H1 (cell line): ENCODE measurements at regions not wholly inside any gene's neighbourhood (a gene's known extent, or its start where the extent isn't known, plus 50 kb on each side); places are given as distances from the start of the nearest gene placed in this dataset.

ENCODE experiments used
- CTCF ChIA-PET: fragments of 300-600 bp; sonication (Branson Sonifier 250); formaldehyde crosslinking; loops from one replicate; lab custom pipeline; 2021; ENCODE audit not compliant: partially characterized antibody; lab: Charles Lee
- POLR2A ChIA-PET: fragments of 300-600 bp; sonication (Branson Sonifier 250); formaldehyde crosslinking; loops from one replicate; lab custom pipeline; 2021; ENCODE audit warnings: inconsistent platforms; ENCODE audit not compliant: partially characterized antibody; lab: Charles Lee
- DNase-seq, 2 experiments: peaks; one replicate each; pipeline versions ENCODE4 v3.0.0 to v3.0.0-alpha.2; 2010 to 2022; ENCODE audit warnings: low spot score in 2 of 2, low read depth in 1 of 2, mixed read lengths in 1 of 2
- FAIRE-seq: peaks from 2 replicates; lab custom pipeline; 2011; peaks lifted over from hg19 to GRCh38; lab: Jason Lieb, UNC
- H2AFZ ChIP-seq: 2 replicates; pipeline ENCODE4 v1.8.1; 2012; ENCODE audit warnings: low read length, inconsistent platforms
- H2AK5ac ChIP-seq: 2 replicates; pipeline ENCODE4 v1.6.1; 2013; ENCODE audit warnings: low read depth, low read length
- H2BK120ac ChIP-seq: replicated peaks from 2 replicates; pipeline ENCODE3; 2013; ENCODE audit warnings: low read depth, low read length, inconsistent platforms
- H2BK12ac ChIP-seq: 2 replicates; pipeline ENCODE4 v1.6.1; 2013; ENCODE audit warnings: low read depth, low read length
- H2BK15ac ChIP-seq: 2 replicates; pipeline ENCODE4 v1.6.1; 2013; ENCODE audit warnings: low read length
- H2BK20ac ChIP-seq: 2 replicates; pipeline ENCODE4 v1.6.1; 2013; ENCODE audit warnings: low read length
- H2BK5ac ChIP-seq: 2 replicates; pipeline ENCODE4 v1.6.1; 2013; ENCODE audit warnings: low read depth, low read length
- H3K14ac ChIP-seq: 2 replicates; pipeline ENCODE4 v1.6.1; 2013; ENCODE audit warnings: inconsistent platforms; ENCODE audit not compliant: insufficient read length
- H3K18ac ChIP-seq: 2 replicates; pipeline ENCODE4 v1.6.1; 2013; ENCODE audit warnings: low read length; ENCODE audit errors: extremely low read depth
- H3K23ac ChIP-seq: 2 replicates; pipeline ENCODE4 v1.6.1; 2013; ENCODE audit warnings: inconsistent platforms; ENCODE audit not compliant: insufficient read length
- H3K23me2 ChIP-seq: 2 replicates; pipeline ENCODE4 v1.6.1; 2013; ENCODE audit warnings: low read depth, low read length
- H3K27ac ChIP-seq: 2 replicates; pipeline ENCODE4 v1.6.1; 2011; ENCODE audit warnings: low read depth, low read length, inconsistent platforms
- H3K27me3 ChIP-seq, 4 experiments: replicated peaks in 1 of 4; 1 replicate in 1 of 4; 2 replicates in 3 of 4; pipeline versions ENCODE4 v1.6.1 to v1.8.1; 2011 to 2013; ENCODE audit warnings: low read length in 3 of 4, mild to moderate bottlenecking in 3 of 4, inconsistent platforms in 2 of 4, mixed read lengths in 2 of 4, moderate library complexity in 1 of 4; ENCODE audit not compliant: control insufficient read depth in 3 of 4, insufficient read depth in 3 of 4; ENCODE audit errors: extremely low read depth in 1 of 4
- H3K36me3 ChIP-seq, 4 experiments: 2 replicates each; pipeline versions ENCODE4 v1.6.1 to v1.8.1; 2011 to 2013; ENCODE audit warnings: mild to moderate bottlenecking in 4 of 4, low read length in 3 of 4, moderate library complexity in 2 of 4, control low read depth in 1 of 4, inconsistent platforms in 1 of 4; ENCODE audit not compliant: insufficient read depth in 4 of 4, control insufficient read depth in 2 of 4
- H3K4ac ChIP-seq: replicated peaks from 2 replicates; pipeline ENCODE3; 2013; ENCODE audit warnings: low read length, low read depth, mixed read lengths, inconsistent platforms; ENCODE audit not compliant: insufficient read length
- H3K4me1 ChIP-seq, 4 experiments: replicated peaks in 1 of 4; 1 replicate in 1 of 4; 2 replicates in 3 of 4; pipeline versions ENCODE4 v1.6.1 to v1.8.1; 2011 to 2013; ENCODE audit warnings: low read length in 3 of 4, inconsistent platforms in 2 of 4, mixed read lengths in 1 of 4; ENCODE audit not compliant: insufficient read depth in 4 of 4, control insufficient read depth in 3 of 4
- H3K4me2 ChIP-seq, 2 experiments: 2 replicates each; pipeline versions ENCODE4 v1.6.1 to v1.8.1; 2011 to 2013; ENCODE audit warnings: low read depth in 2 of 2, low read length in 2 of 2, control low read depth in 1 of 2, inconsistent platforms in 1 of 2, mild to moderate bottlenecking in 1 of 2; ENCODE audit not compliant: insufficient read depth in 1 of 2
- H3K4me3 ChIP-seq, 4 experiments: fragments of 200-600, 300-600 bp in 1 of 4; sonication (generic), shearing (Covaris generic), sonication (Bioruptor Twin) in 1 of 4; 2 replicates each; pipeline versions ENCODE4 v1.5.1 to v1.8.1; 2011 to 2016; ENCODE audit warnings: low read length in 4 of 4, low read depth in 3 of 4, control low read depth in 2 of 4, inconsistent platforms in 2 of 4, mild to moderate bottlenecking in 2 of 4, mixed read lengths in 1 of 4, moderate library complexity in 1 of 4; ENCODE audit not compliant: insufficient read depth in 2 of 4; ENCODE audit errors: extremely low read depth in 1 of 4
- H3K56ac ChIP-seq: replicated peaks from 2 replicates; pipeline ENCODE3; 2013; ENCODE audit warnings: low read depth, mild to moderate bottlenecking, mixed read lengths, low read length, inconsistent platforms; ENCODE audit not compliant: insufficient read length
- H3K79me1 ChIP-seq: 2 replicates; pipeline ENCODE4 v1.6.1; 2013; ENCODE audit warnings: low read depth, low read length, control low read depth
- H3K79me2 ChIP-seq, 2 experiments: 2 replicates each; pipeline versions ENCODE4 v1.6.1 to v1.8.1; 2012 to 2013; ENCODE audit warnings: low read length in 2 of 2, mild to moderate bottlenecking in 2 of 2, inconsistent platforms in 1 of 2; ENCODE audit not compliant: insufficient read depth in 2 of 2, control insufficient read depth in 1 of 2
- H3K9ac ChIP-seq, 4 experiments: replicated peaks in 1 of 4; 1 replicate in 1 of 4; 2 replicates in 3 of 4; pipeline versions ENCODE4 v1.6.1 to v1.8.1; 2011 to 2013; ENCODE audit warnings: low read depth in 3 of 4, low read length in 3 of 4, control low read depth in 2 of 4, mild to moderate bottlenecking in 2 of 4, moderate library complexity in 2 of 4, inconsistent platforms in 1 of 4; ENCODE audit errors: extremely low read depth in 1 of 4
- H3K9me3 ChIP-seq, 2 experiments: 2 replicates each; pipeline versions ENCODE4 v1.6.1 to v1.8.1; 2012 to 2013; ENCODE audit warnings: mild to moderate bottlenecking in 2 of 2, moderate library complexity in 2 of 2, control low read depth in 1 of 2, inconsistent platforms in 1 of 2, low read depth in 1 of 2, low read length in 1 of 2, mixed read lengths in 1 of 2; ENCODE audit not compliant: insufficient read depth in 2 of 2
- H4K20me1 ChIP-seq, 2 experiments: replicated peaks in 1 of 2; 2 replicates each; pipeline versions ENCODE3 to v1.8.1; 2011 to 2013; ENCODE audit warnings: inconsistent platforms in 2 of 2, low read length in 2 of 2, mild to moderate bottlenecking in 1 of 2; ENCODE audit not compliant: insufficient read depth in 2 of 2, control insufficient read depth in 1 of 2
- H4K5ac ChIP-seq: 2 replicates; pipeline ENCODE4 v1.6.1; 2013; ENCODE audit warnings: low read length, low read depth, mixed read lengths, inconsistent platforms; ENCODE audit not compliant: insufficient read length
- H4K8ac ChIP-seq: 2 replicates; pipeline ENCODE4 v1.8.0; 2013; ENCODE audit warnings: mild to moderate bottlenecking, moderate library complexity, low read length, inconsistent platforms; ENCODE audit not compliant: insufficient read depth; ENCODE audit errors: extremely low read depth
- H4K91ac ChIP-seq: replicated peaks from 2 replicates; pipeline ENCODE3; 2013; ENCODE audit warnings: low read length, mixed read lengths, inconsistent platforms; ENCODE audit not compliant: insufficient read length

DNA sequence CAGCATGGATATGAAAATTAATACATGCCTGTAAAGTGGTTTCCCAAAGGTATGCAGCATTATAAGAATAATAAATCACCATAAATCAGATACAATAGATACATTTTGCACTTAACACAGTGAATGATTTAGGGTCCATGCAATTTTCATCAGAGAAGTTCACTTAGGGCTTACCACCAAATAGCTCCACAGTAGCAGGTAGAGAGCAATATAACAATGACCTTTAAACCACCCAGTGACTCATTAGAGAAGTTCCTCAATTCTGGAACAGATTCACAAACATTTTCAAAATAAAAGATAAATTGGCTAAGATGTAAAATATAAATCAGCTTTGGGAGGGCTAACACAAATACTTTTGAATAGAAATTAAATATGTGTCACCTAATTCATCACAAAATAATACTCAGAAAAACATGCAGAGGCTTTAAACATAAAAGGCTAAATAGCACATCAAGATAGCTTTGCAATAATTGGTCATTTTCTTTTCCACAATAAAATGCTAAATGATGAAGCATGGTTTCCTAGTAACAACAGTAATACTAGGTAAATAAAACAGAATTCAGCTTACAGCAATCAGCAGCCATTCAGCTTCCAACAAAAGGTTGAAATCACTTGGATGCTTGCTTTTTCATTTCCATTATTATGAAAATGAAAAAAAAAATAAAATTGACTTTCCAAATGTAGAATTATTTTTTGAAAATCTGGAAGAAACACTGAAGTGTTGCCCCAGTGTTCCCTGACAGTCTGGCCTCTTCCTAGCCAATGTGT lies 84.3 kb upstream of the NBEA start:
- H2BK15ac ChIP-seq: no peak overlapping the region
- ChIA-PET CTCF (no interaction called here), POLR2A (no interaction called here)
- H3K4me1 ChIP-seq: peaks cover 0 to 4% (median 0%) of the 10 kb centered on the region in 4 experiments; a peak in 1 of 7 replicates
- H4K91ac ChIP-seq: no peak overlapping the region
- H3K23ac ChIP-seq: no peak overlapping the region
- H3K4ac ChIP-seq: no peak overlapping the region
- H3K27ac ChIP-seq: no peak overlapping the region
- H4K8ac ChIP-seq: no peak overlapping the region
- no peaks in the 10 kb centered on the region; the same call in 1 of the 2 replicates for H3K23me2 ChIP-seq
- no peaks in the 10 kb centered on the region for H3K79me1 ChIP-seq
- no peak overlapping the region for H2BK12ac ChIP-seq
- no peak overlapping the region for H3K56ac ChIP-seq
- H3K9me3 ChIP-seq: no peaks in the 10 kb centered on the region
- no peak overlapping the region for H3K18ac ChIP-seq
- H3K27me3 ChIP-seq: peaks cover 0 to 2% (median 0%) of the 10 kb centered on the region in 4 experiments; a peak in 1 of 7 replicates
- no peaks in the 10 kb centered on the region for H3K79me2 ChIP-seq
- no peak overlapping the region for H2AK5ac ChIP-seq
- H3K4me3 ChIP-seq: no peak overlapping the region
- no peak for FAIRE-seq
- H3K9ac ChIP-seq: no peak overlapping the region
- no peaks in the 10 kb centered on the region for H4K20me1 ChIP-seq
- H3K14ac ChIP-seq: no peak overlapping the region
- no peak for DNase-seq
- H2BK20ac ChIP-seq: no peak overlapping the region
- H3K36me3 ChIP-seq: no peaks in the 10 kb centered on the region
- H2BK120ac ChIP-seq: no peak overlapping the region
- no peak overlapping the region for H3K4me2 ChIP-seq
- H2BK5ac ChIP-seq: no peak overlapping the region
- no peak overlapping the region for H2AFZ ChIP-seq
- H4K5ac ChIP-seq: no peak overlapping the region
